ENCODE measurements at regions not wholly inside any gene's neighbourhood (a gene's known extent, or its start where the extent isn't known, plus 50 kb on each side); places are given as distances from the start of the nearest gene placed in this dataset.

DNA sequence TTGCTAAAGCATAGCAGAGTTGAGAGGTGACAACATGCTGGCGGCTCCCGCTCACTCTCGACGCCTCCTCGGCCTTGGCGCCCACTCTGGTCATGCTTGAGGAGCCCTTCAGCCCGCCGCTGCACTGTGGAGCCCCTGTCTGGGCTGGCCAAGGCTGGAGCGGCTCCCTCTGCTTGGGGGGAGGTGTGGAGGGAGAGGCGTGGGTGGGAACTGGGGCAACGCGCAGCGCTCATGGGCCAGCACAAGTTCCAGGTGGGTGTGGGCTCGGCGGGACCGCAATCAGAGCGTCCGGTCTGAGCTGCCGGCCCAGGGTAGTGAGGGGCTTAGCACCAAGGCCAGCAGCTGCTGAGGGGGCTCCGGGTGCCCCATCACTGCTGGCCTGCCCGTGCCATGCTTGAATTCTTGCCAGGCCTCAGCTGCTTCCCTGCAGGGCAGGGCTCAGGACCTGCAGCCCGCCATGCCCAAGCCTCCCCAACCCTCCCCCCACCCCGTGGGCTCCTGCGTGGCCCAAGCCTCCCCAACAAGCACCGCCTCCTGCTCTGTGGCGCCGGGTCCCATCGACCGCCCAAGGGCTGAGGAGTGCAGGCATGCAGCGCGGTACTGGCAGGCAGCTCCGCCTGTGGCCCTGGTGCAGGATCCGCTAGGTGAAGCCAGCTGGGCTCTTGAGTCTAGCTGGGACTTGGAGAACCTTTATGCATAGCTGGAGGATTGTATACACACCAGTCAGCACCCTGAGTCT lies 2052.8 kb upstream of the CELF4 start:
- no peak for TF ChIP-seq CTCF (IDR thresholded peaks at IDR 0.05)
- TF ChIP-seq EP300 (IDR thresholded peaks at IDR 0.05), result no peak
- TF ChIP-seq POLR2A (IDR thresholded peaks at IDR 0.05), result no peak
